Neural cell (in vitro differentiated cells): ENCODE measurements at regions not wholly inside any gene's neighbourhood (a gene's known extent, or its start where the extent isn't known, plus 50 kb on each side); places are given as distances from the start of the nearest gene placed in this dataset.

Source experiments
- H2AFZ ChIP-seq: fragments of 200-600, 300-800 bp; sonication (generic), shearing (Covaris generic); 2 replicates; pipeline ENCODE4 v1.6.0; 2014; ENCODE audit warnings: low read depth, mild to moderate bottlenecking, antibody characterized with exemption, low read length, moderate library complexity
- H3F3A ChIP-seq: fragments of 200-600 bp; shearing (Covaris generic); 2 replicates; pipeline ENCODE4 v1.6.1; 2016; ENCODE audit warnings: mild to moderate bottlenecking, moderate library complexity, mixed read lengths, antibody characterized with exemption, low read length; ENCODE audit not compliant: insufficient read depth, poor library complexity, severe bottlenecking
- H3K27ac ChIP-seq: fragments of 200-600, 300-800 bp; sonication (generic), shearing (Covaris generic); 2 replicates; pipeline ENCODE4 v1.5.1; 2014; ENCODE audit warnings: mild to moderate bottlenecking, low read length, moderate library complexity
- H3K27me3 ChIP-seq: fragments of 300-800, 200-600 bp; sonication (generic), shearing (Covaris generic); 2 replicates; pipeline ENCODE4 v1.6.0; 2014; ENCODE audit warnings: mild to moderate bottlenecking, low read depth, low read length, moderate library complexity; ENCODE audit not compliant: insufficient read depth
- H3K36me3 ChIP-seq: fragments of 300-800, 200-600 bp; sonication (generic), shearing (Covaris generic); 2 replicates; pipeline ENCODE4 v1.5.1; 2014; ENCODE audit warnings: mild to moderate bottlenecking, antibody characterized with exemption, low read length, moderate library complexity; ENCODE audit not compliant: insufficient read depth
- H3K4me2 ChIP-seq: fragments of 300-800, 200-600 bp; sonication (generic), shearing (Covaris generic); 2 replicates; pipeline ENCODE4 v1.6.0; 2014; ENCODE audit warnings: mild to moderate bottlenecking, low read length
- H3K4me3 ChIP-seq: fragments of 300-800, 200-600 bp; sonication (generic), shearing (Covaris generic); 2 replicates; pipeline ENCODE4 v1.5.1; 2014; ENCODE audit warnings: mild to moderate bottlenecking, low read length, moderate library complexity
- H3K79me2 ChIP-seq: fragments of 200-600 bp; shearing (Covaris generic); replicated peaks from 2 replicates; pipeline ENCODE4 v1.6.0; 2014; ENCODE audit warnings: mild to moderate bottlenecking, low read length, moderate library complexity; ENCODE audit not compliant: insufficient read depth
- H3K9ac ChIP-seq: fragments of 300-800, 200-600 bp; sonication (generic), shearing (Covaris generic); 2 replicates; pipeline ENCODE4 v1.6.1; 2016; ENCODE audit warnings: mild to moderate bottlenecking, low read length, mixed read lengths
- H3K9me2 ChIP-seq: fragments of 200-600 bp; shearing (Covaris generic); 2 replicates; pipeline ENCODE4 v1.6.1; 2016; ENCODE audit warnings: mild to moderate bottlenecking, low read length, mixed read lengths; ENCODE audit not compliant: insufficient read depth
- H3K9me3 ChIP-seq: fragments of 200-600, 300-800 bp; sonication (generic), shearing (Covaris generic); 2 replicates; pipeline ENCODE4 v1.6.1; 2016; ENCODE audit warnings: mild to moderate bottlenecking, mixed run types, low read length, moderate library complexity, mixed read lengths
- H4K20me1 ChIP-seq: fragments of 200-600 bp; shearing (Covaris generic); 2 replicates; pipeline ENCODE4 v1.6.1; 2016; ENCODE audit warnings: mild to moderate bottlenecking, mixed run types; ENCODE audit not compliant: insufficient read depth
- EP300 ChIP-seq: fragments of 450-650 bp; conservative IDR thresholded peaks from 2 replicates; pipeline ENCODE4 v1.6.1; 2014; ENCODE audit warnings: antibody characterized with exemption, mild to moderate bottlenecking, moderate library complexity; ENCODE audit not compliant: poor library complexity, severe bottlenecking
- EZH2 ChIP-seq: fragments of 200-600, 300-800 bp; shearing (Covaris generic), sonication (generic); IDR thresholded peaks from 2 replicates; pipeline ENCODE4 v1.6.1; 2014; ENCODE audit warnings: antibody characterized with exemption, low read length, borderline replicate concordance, mild to moderate bottlenecking; ENCODE audit not compliant: insufficient read depth, poor library complexity, severe bottlenecking
- MXI1 ChIP-seq: fragments of 450-650 bp; conservative IDR thresholded peaks from 2 replicates; pipeline ENCODE4 v1.6.1; 2014; ENCODE audit warnings: antibody characterized with exemption, mild to moderate bottlenecking; ENCODE audit not compliant: poor library complexity, severe bottlenecking
- POLR2AphosphoS5 ChIP-seq: IDR thresholded peaks from 2 replicates; pipeline ENCODE4 v1.6.1; 2012
- RAD21 ChIP-seq: fragments of 450-650 bp; conservative IDR thresholded peaks from 2 replicates; pipeline ENCODE4 v1.6.1; 2014; ENCODE audit warnings: antibody characterized with exemption, mild to moderate bottlenecking, moderate library complexity
- REST ChIP-seq: IDR thresholded peaks from 2 replicates; pipeline ENCODE4 v1.6.1; 2012; ENCODE audit warnings: borderline replicate concordance
- SMC3 ChIP-seq: fragments of 450-650 bp; conservative IDR thresholded peaks from 2 replicates; pipeline ENCODE4 v1.6.1; 2014; ENCODE audit warnings: antibody characterized with exemption, mild to moderate bottlenecking, moderate library complexity; ENCODE audit not compliant: poor library complexity
- TAF1 ChIP-seq: IDR thresholded peaks from 2 replicates; pipeline ENCODE4 v1.6.1; 2012; ENCODE audit warnings: low read depth
- TF ChIP-seq, protein P1 (sequence below): fragments of 450-650 bp; IDR thresholded peaks from 2 replicates; pipeline ENCODE4 v1.5.1; 2014; ENCODE audit warnings: antibody characterized with exemption, mild to moderate bottlenecking, moderate library complexity; ENCODE audit not compliant: poor library complexity, severe bottlenecking

DNA sequence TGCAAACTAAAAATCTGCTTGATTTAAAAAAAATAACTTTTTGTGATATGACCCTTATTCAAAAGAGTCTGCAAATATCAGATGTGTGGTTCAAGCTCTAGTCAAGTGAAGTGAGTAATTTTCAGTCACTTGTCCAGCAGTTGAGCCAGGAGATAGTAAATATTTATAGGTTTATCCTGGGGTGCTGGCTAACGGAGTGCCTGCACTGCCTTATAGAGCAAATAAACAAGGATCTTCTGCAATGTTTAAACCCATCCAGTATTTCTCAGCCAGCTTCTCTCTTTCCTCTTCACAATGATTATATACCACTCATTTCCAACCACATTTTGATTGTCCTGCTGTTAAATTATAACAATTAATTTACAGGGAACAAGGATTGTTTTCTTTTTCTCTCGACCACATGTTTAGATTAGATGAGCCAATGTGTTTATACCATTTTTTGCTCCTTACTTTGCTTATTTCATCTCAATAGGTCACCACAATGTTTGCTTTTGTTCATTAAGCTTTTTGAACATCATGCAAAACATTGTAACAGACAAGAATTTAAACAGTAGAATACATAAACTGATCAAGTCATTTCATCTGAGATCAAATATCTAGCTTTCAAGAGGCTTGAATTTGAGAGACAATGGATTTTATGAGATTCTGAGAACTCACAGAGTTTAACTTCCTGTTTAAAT is 60.3 kb upstream of the GREM2 start:
- Histone ChIP-seq H3K9me2 (no peaks in the 10 kb centered on the region), H3K9ac (no peak overlapping the region), H3K79me2 (no peaks in the 10 kb centered on the region), H3K27ac (no peak overlapping the region), H3K36me3 (no peaks in the 10 kb centered on the region), H4K20me1 (no peaks in the 10 kb centered on the region), H3K9me3 (no peaks in the 10 kb centered on the region), H3K27me3 (no peaks in the 10 kb centered on the region), H3F3A (no peaks in the 10 kb centered on the region), H3K4me2 (no peak overlapping the region), H3K4me3 (no peak overlapping the region), H2AFZ (no peak overlapping the region)
- TF ChIP-seq TAF1 (no peak), RAD21 (no peak), SMC3 (no peak), EZH2 (no peak), MXI1 (no peak), POLR2AphosphoS5 (no peak), REST (no peak), EP300 (no peak)
- TF ChIP-seq, protein P1, sequence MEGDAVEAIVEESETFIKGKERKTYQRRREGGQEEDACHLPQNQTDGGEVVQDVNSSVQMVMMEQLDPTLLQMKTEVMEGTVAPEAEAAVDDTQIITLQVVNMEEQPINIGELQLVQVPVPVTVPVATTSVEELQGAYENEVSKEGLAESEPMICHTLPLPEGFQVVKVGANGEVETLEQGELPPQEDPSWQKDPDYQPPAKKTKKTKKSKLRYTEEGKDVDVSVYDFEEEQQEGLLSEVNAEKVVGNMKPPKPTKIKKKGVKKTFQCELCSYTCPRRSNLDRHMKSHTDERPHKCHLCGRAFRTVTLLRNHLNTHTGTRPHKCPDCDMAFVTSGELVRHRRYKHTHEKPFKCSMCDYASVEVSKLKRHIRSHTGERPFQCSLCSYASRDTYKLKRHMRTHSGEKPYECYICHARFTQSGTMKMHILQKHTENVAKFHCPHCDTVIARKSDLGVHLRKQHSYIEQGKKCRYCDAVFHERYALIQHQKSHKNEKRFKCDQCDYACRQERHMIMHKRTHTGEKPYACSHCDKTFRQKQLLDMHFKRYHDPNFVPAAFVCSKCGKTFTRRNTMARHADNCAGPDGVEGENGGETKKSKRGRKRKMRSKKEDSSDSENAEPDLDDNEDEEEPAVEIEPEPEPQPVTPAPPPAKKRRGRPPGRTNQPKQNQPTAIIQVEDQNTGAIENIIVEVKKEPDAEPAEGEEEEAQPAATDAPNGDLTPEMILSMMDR, result no peak

DNA sequence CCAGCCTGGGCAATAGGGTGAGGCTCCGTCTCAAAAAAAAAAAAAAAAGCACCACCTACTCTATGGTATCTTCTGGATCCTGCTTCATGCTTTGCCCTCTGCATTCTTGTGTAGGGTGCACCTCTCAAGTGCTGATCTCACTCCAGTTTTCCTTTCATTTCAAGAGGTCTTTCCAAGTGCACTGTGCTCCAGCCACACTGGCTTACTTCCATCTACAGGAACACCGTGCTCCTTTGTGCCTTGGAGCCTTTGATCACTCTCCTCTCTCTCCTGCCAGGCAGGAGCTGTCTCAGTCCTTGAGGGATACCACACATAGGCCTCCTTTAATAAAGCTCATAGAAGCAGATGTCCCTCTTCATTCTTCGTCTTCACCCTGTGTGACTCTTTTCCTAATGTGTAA is 55.4 kb upstream of the GREM2 start:
- Histone ChIP-seq H3K79me2 (no peaks in the 10 kb centered on the region), H3K36me3 (no peaks in the 10 kb centered on the region), H3K4me3 (no peak overlapping the region), H3K27me3 (no peaks in the 10 kb centered on the region), H3K27ac (no peak overlapping the region), H3F3A (no peaks in the 10 kb centered on the region), H3K9me3 (no peaks in the 10 kb centered on the region), H3K9ac (no peak overlapping the region), H3K4me2 (no peak overlapping the region), H3K9me2 (no peaks in the 10 kb centered on the region), H4K20me1 (no peaks in the 10 kb centered on the region), H2AFZ (no peak overlapping the region)
- TF ChIP-seq RAD21, result no peak
